OCI-LY7 (cell line): ENCODE measurements at regions not wholly inside any gene's neighbourhood (a gene's known extent, or its start where the extent isn't known, plus 50 kb on each side); places are given as distances from the start of the nearest gene placed in this dataset.

ENCODE experiments used
- BruUV-seq: library from RNA; stranded (reverse); fragments of 400-500 nt; replicated peaks from 2 replicates; lab custom pipeline; 2021; lab: Mats Ljungman, UMichigan
- CTCF ChIA-PET: fragments of 300-600 bp; sonication (Branson Sonifier 250); formaldehyde crosslinking; loops from one replicate; lab custom pipeline; 2022; ENCODE audit warnings: antibody characterized with exemption; ENCODE audit not compliant: unreplicated experiment; lab: Charles Lee
- POLR2A ChIA-PET: fragments of 300-600 bp; sonication (Branson Sonifier 250); formaldehyde crosslinking; loops from one replicate; lab custom pipeline; 2022; ENCODE audit warnings: antibody characterized with exemption; lab: Charles Lee
- DNase-seq: peaks from one replicate; pipeline ENCODE4 v3.0.0-alpha.2; 2015; ENCODE audit warnings: low spot score
- H2AFZ ChIP-seq: fragments of 200-600 bp; sonication (generic), shearing (Covaris generic); 2 replicates; pipeline ENCODE4 v1.6.1; 2014; ENCODE audit warnings: mild to moderate bottlenecking, antibody characterized with exemption, low read length, moderate library complexity
- H3K27ac ChIP-seq: fragments of 200-600 bp; sonication (generic); 2 replicates; pipeline ENCODE4 v1.5.1; 2014; ENCODE audit warnings: mixed run types, low read depth, mild to moderate bottlenecking, moderate library complexity, low read length, inconsistent platforms; ENCODE audit not compliant: poor library complexity, severe bottlenecking
- H3K36me3 ChIP-seq: fragments of 200-600 bp; sonication (generic); 2 replicates; pipeline ENCODE4 v1.6.1; 2014; ENCODE audit warnings: mild to moderate bottlenecking, antibody characterized with exemption, low read length, moderate library complexity, mixed read lengths; ENCODE audit not compliant: insufficient read depth
- H3K4me1 ChIP-seq: fragments of 200-600 bp; sonication (generic); 2 replicates; pipeline ENCODE4 v1.5.1; 2014; ENCODE audit warnings: mild to moderate bottlenecking, low read length; ENCODE audit not compliant: insufficient read depth, poor library complexity, severe bottlenecking
- H3K4me2 ChIP-seq: fragments of 200-600 bp; sonication (generic); 2 replicates; pipeline ENCODE4 v1.6.1; 2014; ENCODE audit warnings: mild to moderate bottlenecking, low read length
- H3K4me3 ChIP-seq: fragments of 200-600 bp; sonication (generic); 2 replicates; pipeline ENCODE4 v1.5.1; 2014; ENCODE audit warnings: mild to moderate bottlenecking, low read depth, low read length; ENCODE audit not compliant: poor library complexity, severe bottlenecking
- H3K79me2 ChIP-seq: fragments of 200-600 bp; sonication (generic); 2 replicates; pipeline ENCODE4 v1.6.1; 2016; ENCODE audit warnings: low read depth, mild to moderate bottlenecking, low read length, moderate library complexity, mixed read lengths; ENCODE audit not compliant: insufficient read depth
- H3K9me2 ChIP-seq: fragments of 200-600 bp; sonication (generic); 2 replicates; pipeline ENCODE4 v1.6.1; 2016; ENCODE audit warnings: mild to moderate bottlenecking, low read length, mixed read lengths; ENCODE audit not compliant: insufficient read depth
- H3K9me3 ChIP-seq: fragments of 200-600 bp; sonication (generic); 2 replicates; pipeline ENCODE4 v1.6.1; 2014; ENCODE audit warnings: mild to moderate bottlenecking, mixed run types, low read length, mixed read lengths
- H4K20me1 ChIP-seq: fragments of 200-600 bp; sonication (generic); 2 replicates; pipeline ENCODE4 v1.6.1; 2014; ENCODE audit warnings: mild to moderate bottlenecking, antibody characterized with exemption, low read length, moderate library complexity, mixed read lengths; ENCODE audit not compliant: insufficient read depth
- CTCF ChIP-seq: fragments of 200-600 bp; sonication (generic); conservative IDR thresholded peaks from 2 replicates; pipeline ENCODE4 v1.5.1; 2014; ENCODE audit warnings: mild to moderate bottlenecking, antibody characterized with exemption, low read length, moderate library complexity, mixed read lengths
- EZH2phosphoT487 ChIP-seq: fragments of 200-600 bp; sonication (generic); IDR thresholded peaks from 2 replicates; pipeline ENCODE4 v1.6.1; 2018; ENCODE audit warnings: low read depth, borderline replicate concordance, mild to moderate bottlenecking, mixed run types, antibody characterized with exemption, low read length, moderate library complexity, mixed read lengths
- intact Hi-C: fragments of 100-400 bp; cut with micrococcal nuclease; formaldehyde crosslinking; loops from one replicate; pipeline ENCODE4 v1.10.0; 2022; ENCODE audit not compliant: unreplicated experiment

GRCh38 chr1:228830954-228831481, 95.7 kb downstream of the RHOU start:
- no peaks in the 10 kb centered on the region for H3K4me1 ChIP-seq
- no peak for TF ChIP-seq CTCF
- TF ChIP-seq EZH2phosphoT487: no peak
- H3K4me3 ChIP-seq: no peak overlapping the region
- ChIA-PET CTCF (no interaction called here), POLR2A (no interaction called here)
- no peaks in the 10 kb centered on the region for H4K20me1 ChIP-seq
- no peak for DNase-seq
- BruUV-seq: no TSS peak
- H2AFZ ChIP-seq: no peak overlapping the region
- intact Hi-C loops: no loop called here
- no peaks in the 10 kb centered on the region for H3K9me3 ChIP-seq
- H3K27ac ChIP-seq: no peak overlapping the region
- H3K9me2 ChIP-seq: no peaks in the 10 kb centered on the region
- no peak overlapping the region for H3K4me2 ChIP-seq
- H3K36me3 ChIP-seq: no peaks in the 10 kb centered on the region
- no peaks in the 10 kb centered on the region for H3K79me2 ChIP-seq

DNA sequence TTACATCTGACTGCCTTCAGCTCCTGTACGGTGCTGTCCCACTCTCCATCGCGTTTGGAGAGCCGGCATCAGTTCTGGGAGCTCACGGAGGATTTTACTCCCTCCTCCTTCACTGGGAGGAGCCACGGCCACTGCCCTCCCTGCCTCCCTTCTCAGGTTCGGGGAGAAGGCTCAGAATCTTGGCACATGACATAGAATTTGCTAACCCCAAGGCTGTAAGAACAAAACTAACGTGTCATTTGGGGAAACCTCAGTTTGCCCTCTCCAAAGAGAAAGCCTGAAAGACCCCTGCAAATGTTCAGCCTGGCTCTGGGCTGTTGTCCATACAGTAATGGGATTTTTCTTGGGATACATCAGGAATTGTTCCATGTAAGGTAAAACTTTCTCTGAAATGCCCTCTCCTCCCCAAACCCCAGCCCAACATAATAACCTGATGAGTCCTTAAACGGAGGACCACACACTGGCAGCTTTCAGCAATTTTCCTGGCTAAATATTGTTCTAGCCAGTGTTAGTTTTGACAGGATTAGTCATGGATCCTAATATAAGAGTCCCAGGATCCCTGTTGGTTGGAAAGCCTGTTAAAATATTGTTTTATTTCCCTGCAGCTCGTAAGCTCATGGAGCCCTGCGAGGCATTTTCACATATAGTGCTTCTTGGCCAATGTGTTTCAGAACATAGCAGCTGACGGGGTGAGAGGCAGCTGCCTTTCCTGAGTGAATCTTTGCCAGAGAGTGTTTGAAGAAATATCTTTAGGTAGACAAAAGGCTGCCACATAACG, 98.8 kb downstream of the RHOU start:
- DNase-seq: no peak
- Histone ChIP-seq H3K36me3 (no peaks in the 10 kb centered on the region), H3K9me3 (no peaks in the 10 kb centered on the region), H3K4me1 (no peaks in the 10 kb centered on the region), H3K79me2 (no peaks in the 10 kb centered on the region), H3K27ac (no peak overlapping the region), H3K4me3 (no peak overlapping the region), H4K20me1 (no peaks in the 10 kb centered on the region), H2AFZ (no peak overlapping the region), H3K4me2 (no peak overlapping the region), H3K9me2 (no peaks in the 10 kb centered on the region)
- BruUV-seq: no TSS peak
- intact Hi-C loops: no loop called here
- ChIA-PET POLR2A (interaction anchor here (1.0 kb wide), 1 partner anchor 12 kb away, joined by 4 read pairs; no protein-coding TSS in a partner anchor), CTCF (no interaction called here)
- no peak for TF ChIP-seq CTCF
- no peak for TF ChIP-seq EZH2phosphoT487

GRCh38 chr1:228835456-228835855, 100.2 kb downstream of the RHOU start:
- intact Hi-C loops: no loop called here
- DNase-seq: no peak
- Histone ChIP-seq H3K4me2 (no peak overlapping the region), H3K9me2 (no peaks in the 10 kb centered on the region), H4K20me1 (no peaks in the 10 kb centered on the region), H3K9me3 (no peaks in the 10 kb centered on the region), H3K4me1 (no peaks in the 10 kb centered on the region), H2AFZ (no peak overlapping the region), H3K27ac (no peak overlapping the region), H3K79me2 (no peaks in the 10 kb centered on the region), H3K36me3 (no peaks in the 10 kb centered on the region), H3K4me3 (no peak overlapping the region)
- BruUV-seq: no TSS peak
- TF ChIP-seq EZH2phosphoT487: no peak
- no peak for TF ChIP-seq CTCF
- CTCF ChIA-PET: no interaction called here
- POLR2A ChIA-PET: no interaction called here
